WTC11 (cell line): ENCODE measurements at regions not wholly inside any gene's neighbourhood (a gene's known extent, or its start where the extent isn't known, plus 50 kb on each side); places are given as distances from the start of the nearest gene placed in this dataset.

Source experiments
- CBFB ChIP-seq: sonication (generic); formaldehyde crosslinking; IDR thresholded peaks from 2 replicates; pipeline ENCODE4 v1.8.1; 2022; ENCODE audit warnings: mild to moderate bottlenecking, low read depth, missing genetic modification reagents
- FOXJ3 ChIP-seq: sonication (generic); formaldehyde crosslinking; IDR thresholded peaks from 2 replicates; pipeline ENCODE4 v1.9.0; 2021; ENCODE audit warnings: missing genetic modification reagents, mild to moderate bottlenecking, borderline replicate concordance
- GABPB1 ChIP-seq: sonication (generic); formaldehyde crosslinking; IDR thresholded peaks from 2 replicates; pipeline ENCODE4 v1.8.1; 2023; ENCODE audit warnings: mild to moderate bottlenecking, missing genetic modification reagents
- KAT7 ChIP-seq: sonication (generic); formaldehyde crosslinking; IDR thresholded peaks from 2 replicates; pipeline ENCODE4 v1.8.1; 2023; ENCODE audit warnings: missing genetic modification reagents, mild to moderate bottlenecking, borderline replicate concordance
- NR2C2 ChIP-seq: sonication (generic); formaldehyde crosslinking; IDR thresholded peaks from 2 replicates; pipeline ENCODE4 v1.8.0; 2022; ENCODE audit warnings: mild to moderate bottlenecking, missing genetic modification reagents
- TP53 ChIP-seq: sonication (generic); formaldehyde crosslinking; IDR thresholded peaks from 2 replicates; pipeline ENCODE4 v1.8.1; 2023; ENCODE audit warnings: mild to moderate bottlenecking, missing genetic modification reagents
- TF ChIP-seq, protein P1 (sequence below): fragments of 200-600 bp; IDR thresholded peaks from 2 replicates; pipeline ENCODE4 v1.8.0; 2022; ENCODE audit warnings: antibody characterized with exemption
- TF ChIP-seq, protein P2 (sequence below): sonication (generic); formaldehyde crosslinking; IDR thresholded peaks from 2 replicates; pipeline ENCODE4 v1.8.1; 2023; ENCODE audit warnings: mild to moderate bottlenecking, missing genetic modification reagents, moderate library complexity
- TF ChIP-seq, protein P3 (sequence below): sonication (generic); formaldehyde crosslinking; conservative IDR thresholded peaks from 2 replicates; pipeline ENCODE4 v1.8.1; 2022; ENCODE audit warnings: mild to moderate bottlenecking, missing genetic modification reagents
- TF ChIP-seq, protein P4 (sequence below): sonication (generic); formaldehyde crosslinking; IDR thresholded peaks from 2 replicates; pipeline ENCODE4 v1.8.1; 2023; ENCODE audit warnings: mild to moderate bottlenecking, missing genetic modification reagents

DNA sequence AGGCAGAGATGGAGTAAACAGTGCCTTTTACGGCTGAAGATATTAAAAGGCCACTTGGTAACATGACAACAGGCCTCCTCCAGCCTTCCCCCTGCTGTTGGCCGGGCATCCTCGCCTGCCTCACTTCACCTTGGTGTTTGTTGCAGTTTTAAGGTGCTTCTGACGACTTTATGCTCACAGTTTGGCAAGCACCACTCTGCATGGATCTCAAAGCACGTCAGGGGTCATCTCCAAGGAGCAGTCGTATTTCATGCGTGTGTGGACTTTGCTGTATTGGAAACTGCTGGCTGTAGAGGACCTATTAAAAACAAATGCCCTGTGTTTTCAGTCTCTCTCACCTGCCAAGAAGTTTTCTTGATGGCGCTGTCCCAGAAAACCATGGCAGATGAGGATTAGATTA is 483.1 kb downstream of the RPS24 start:
- TF ChIP-seq, protein P1, sequence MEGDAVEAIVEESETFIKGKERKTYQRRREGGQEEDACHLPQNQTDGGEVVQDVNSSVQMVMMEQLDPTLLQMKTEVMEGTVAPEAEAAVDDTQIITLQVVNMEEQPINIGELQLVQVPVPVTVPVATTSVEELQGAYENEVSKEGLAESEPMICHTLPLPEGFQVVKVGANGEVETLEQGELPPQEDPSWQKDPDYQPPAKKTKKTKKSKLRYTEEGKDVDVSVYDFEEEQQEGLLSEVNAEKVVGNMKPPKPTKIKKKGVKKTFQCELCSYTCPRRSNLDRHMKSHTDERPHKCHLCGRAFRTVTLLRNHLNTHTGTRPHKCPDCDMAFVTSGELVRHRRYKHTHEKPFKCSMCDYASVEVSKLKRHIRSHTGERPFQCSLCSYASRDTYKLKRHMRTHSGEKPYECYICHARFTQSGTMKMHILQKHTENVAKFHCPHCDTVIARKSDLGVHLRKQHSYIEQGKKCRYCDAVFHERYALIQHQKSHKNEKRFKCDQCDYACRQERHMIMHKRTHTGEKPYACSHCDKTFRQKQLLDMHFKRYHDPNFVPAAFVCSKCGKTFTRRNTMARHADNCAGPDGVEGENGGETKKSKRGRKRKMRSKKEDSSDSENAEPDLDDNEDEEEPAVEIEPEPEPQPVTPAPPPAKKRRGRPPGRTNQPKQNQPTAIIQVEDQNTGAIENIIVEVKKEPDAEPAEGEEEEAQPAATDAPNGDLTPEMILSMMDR, result no peak
- no peak for TF ChIP-seq NR2C2
- TF ChIP-seq, protein P2, sequence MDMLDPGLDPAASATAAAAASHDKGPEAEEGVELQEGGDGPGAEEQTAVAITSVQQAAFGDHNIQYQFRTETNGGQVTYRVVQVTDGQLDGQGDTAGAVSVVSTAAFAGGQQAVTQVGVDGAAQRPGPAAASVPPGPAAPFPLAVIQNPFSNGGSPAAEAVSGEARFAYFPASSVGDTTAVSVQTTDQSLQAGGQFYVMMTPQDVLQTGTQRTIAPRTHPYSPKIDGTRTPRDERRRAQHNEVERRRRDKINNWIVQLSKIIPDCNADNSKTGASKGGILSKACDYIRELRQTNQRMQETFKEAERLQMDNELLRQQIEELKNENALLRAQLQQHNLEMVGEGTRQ, result no peak
- TF ChIP-seq, protein P3, sequence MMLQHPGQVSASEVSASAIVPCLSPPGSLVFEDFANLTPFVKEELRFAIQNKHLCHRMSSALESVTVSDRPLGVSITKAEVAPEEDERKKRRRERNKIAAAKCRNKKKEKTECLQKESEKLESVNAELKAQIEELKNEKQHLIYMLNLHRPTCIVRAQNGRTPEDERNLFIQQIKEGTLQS (CRISPR knock-in tag), result no peak
- TF ChIP-seq FOXJ3, result no peak
- TF ChIP-seq KAT7 (CRISPR knock-in tag), result no peak
- TF ChIP-seq, protein P4, sequence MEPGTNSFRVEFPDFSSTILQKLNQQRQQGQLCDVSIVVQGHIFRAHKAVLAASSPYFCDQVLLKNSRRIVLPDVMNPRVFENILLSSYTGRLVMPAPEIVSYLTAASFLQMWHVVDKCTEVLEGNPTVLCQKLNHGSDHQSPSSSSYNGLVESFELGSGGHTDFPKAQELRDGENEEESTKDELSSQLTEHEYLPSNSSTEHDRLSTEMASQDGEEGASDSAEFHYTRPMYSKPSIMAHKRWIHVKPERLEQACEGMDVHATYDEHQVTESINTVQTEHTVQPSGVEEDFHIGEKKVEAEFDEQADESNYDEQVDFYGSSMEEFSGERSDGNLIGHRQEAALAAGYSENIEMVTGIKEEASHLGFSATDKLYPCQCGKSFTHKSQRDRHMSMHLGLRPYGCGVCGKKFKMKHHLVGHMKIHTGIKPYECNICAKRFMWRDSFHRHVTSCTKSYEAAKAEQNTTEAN, result no peak
- TF ChIP-seq GABPB1, result no peak
- no peak for TF ChIP-seq TP53 (CRISPR knock-in tag)
- TF ChIP-seq CBFB (CRISPR knock-in tag), result no peak
